GM12878 (cell line): ENCODE measurements at regions not wholly inside any gene's neighbourhood (a gene's known extent, or its start where the extent isn't known, plus 50 kb on each side); places are given as distances from the start of the nearest gene placed in this dataset.

Experiments used
- EED ChIP-seq: sonication (generic); IDR thresholded peaks from 2 replicates; pipeline ENCODE4 v1.6.1; 2016; ENCODE audit warnings: antibody characterized with exemption, low read depth
- TF ChIP-seq, protein P1 (sequence below), 3 experiments: IDR thresholded peaks in 2 of 3; conservative IDR thresholded peaks in 1 of 3; 2 replicates each; pipeline ENCODE4 v1.5.1; 2011; ENCODE audit warnings: low read depth in 3 of 3, low read length in 3 of 3, mild to moderate bottlenecking in 3 of 3, control low read depth in 2 of 3, moderate library complexity in 2 of 3, inconsistent platforms in 1 of 3, mixed read lengths in 1 of 3; ENCODE audit not compliant: control insufficient read depth in 2 of 3, insufficient read depth in 1 of 3; ENCODE audit errors: extremely low read depth in 1 of 3

DNA sequence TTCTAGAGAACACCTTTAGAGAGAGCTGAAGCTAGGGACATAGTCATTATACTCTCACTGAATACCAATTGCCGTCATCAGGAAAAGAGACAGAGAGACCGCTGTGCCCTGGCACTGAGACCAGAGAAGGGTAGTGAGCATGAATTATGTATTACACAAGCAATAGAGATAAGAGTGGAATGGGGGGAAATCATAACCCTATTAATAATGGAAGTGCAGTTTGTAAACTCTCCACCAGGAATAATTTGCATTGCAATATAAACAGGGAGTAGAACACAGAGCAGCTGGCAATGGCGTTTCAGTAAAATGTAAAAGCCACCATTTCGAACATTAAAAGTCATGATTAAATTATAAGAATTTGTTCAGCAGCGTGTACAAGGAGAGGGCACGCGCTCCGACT is 244.5 kb downstream of the MAFB start:
- TF ChIP-seq, protein P1, sequence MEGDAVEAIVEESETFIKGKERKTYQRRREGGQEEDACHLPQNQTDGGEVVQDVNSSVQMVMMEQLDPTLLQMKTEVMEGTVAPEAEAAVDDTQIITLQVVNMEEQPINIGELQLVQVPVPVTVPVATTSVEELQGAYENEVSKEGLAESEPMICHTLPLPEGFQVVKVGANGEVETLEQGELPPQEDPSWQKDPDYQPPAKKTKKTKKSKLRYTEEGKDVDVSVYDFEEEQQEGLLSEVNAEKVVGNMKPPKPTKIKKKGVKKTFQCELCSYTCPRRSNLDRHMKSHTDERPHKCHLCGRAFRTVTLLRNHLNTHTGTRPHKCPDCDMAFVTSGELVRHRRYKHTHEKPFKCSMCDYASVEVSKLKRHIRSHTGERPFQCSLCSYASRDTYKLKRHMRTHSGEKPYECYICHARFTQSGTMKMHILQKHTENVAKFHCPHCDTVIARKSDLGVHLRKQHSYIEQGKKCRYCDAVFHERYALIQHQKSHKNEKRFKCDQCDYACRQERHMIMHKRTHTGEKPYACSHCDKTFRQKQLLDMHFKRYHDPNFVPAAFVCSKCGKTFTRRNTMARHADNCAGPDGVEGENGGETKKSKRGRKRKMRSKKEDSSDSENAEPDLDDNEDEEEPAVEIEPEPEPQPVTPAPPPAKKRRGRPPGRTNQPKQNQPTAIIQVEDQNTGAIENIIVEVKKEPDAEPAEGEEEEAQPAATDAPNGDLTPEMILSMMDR (IDR thresholded peaks at IDR 0.05 in 2 of 3, conservative IDR thresholded peaks at IDR 0.05 in 1 of 3; ENCODE audit: control insufficient read depth in 2 of 3, extremely low read depth in 1 of 3, insufficient read depth in 1 of 3, low read depth in 3 of 3, low read length in 3 of 3), result no peak
- TF ChIP-seq EED, result no peak
